ENCODE measurements at regions not wholly inside any gene's neighbourhood (a gene's known extent, or its start where the extent isn't known, plus 50 kb on each side); places are given as distances from the start of the nearest gene placed in this dataset.

DNA sequence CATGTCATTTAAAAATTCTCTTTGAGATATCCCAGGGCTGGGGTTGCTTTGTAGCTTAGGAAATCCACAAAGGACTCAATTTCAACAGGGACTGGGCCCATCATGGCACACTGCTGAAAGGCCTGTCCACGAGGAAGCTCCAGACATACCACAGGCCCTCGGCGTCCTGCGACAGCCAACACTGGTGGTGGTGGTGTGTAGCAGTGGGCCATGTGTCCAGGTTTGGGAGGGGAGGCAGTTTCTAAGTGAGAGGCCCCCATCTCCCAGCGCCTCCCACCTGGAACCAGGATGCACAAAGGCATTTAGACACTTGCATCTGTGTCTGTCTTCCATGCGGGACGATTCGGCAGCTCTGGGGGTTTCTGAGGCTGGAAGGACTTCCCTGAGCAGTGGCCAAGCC lies 65.2 kb upstream of the ZNF423 start:
- no peak for TF ChIP-seq POLR2AphosphoS5 (IDR thresholded peaks at IDR 0.05; ENCODE audit: low read depth)
- no peak for TF ChIP-seq CTCF (conservative IDR thresholded peaks at IDR 0.05; ENCODE audit: low read depth in 2 of 2)
- TF ChIP-seq REST (IDR thresholded peaks at IDR 0.05; ENCODE audit: unreplicated experiment): no peak
- TF ChIP-seq EZH2 (IDR thresholded peaks at IDR 0.05; ENCODE audit: low read depth, unreplicated experiment): no peak
- TF ChIP-seq CREB1 (CRISPR knock-in tag; IDR thresholded peaks at IDR 0.05; ENCODE audit: low read depth): no peak
- no peak for TF ChIP-seq NANOG (IDR thresholded peaks at IDR 0.05; ENCODE audit: borderline replicate concordance)
- no peak for TF ChIP-seq JUNB (IDR thresholded peaks at IDR 0.05; ENCODE audit: unreplicated experiment)
- no peak for TF ChIP-seq EZH2phosphoT487 (IDR thresholded peaks at IDR 0.05; ENCODE audit: unreplicated experiment)

Measured in GM23338 (cell line).